Hepatocyte (in vitro differentiated cells): ENCODE measurements at regions not wholly inside any gene's neighbourhood (a gene's known extent, or its start where the extent isn't known, plus 50 kb on each side); places are given as distances from the start of the nearest gene placed in this dataset.

ENCODE experiments used
- DNase-seq: peaks from one replicate; pipeline ENCODE4 v3.0.0-alpha.2; 2016; ENCODE audit warnings: low spot score
- H2AFZ ChIP-seq: fragments of 200-600 bp; sonication (generic); 2 replicates; pipeline ENCODE4 v1.6.0; 2016; ENCODE audit warnings: antibody characterized with exemption, mild to moderate bottlenecking
- H3K27ac ChIP-seq: fragments of 200-600 bp; sonication (generic); 2 replicates; pipeline ENCODE4 v1.5.1; 2016; ENCODE audit warnings: mild to moderate bottlenecking
- H3K27me3 ChIP-seq: fragments of 200-600 bp; sonication (generic); 2 replicates; pipeline ENCODE4 v1.6.1; 2016
- H3K36me3 ChIP-seq: fragments of 200-600 bp; sonication (generic); replicated peaks from 2 replicates; pipeline ENCODE4 v1.5.1; 2016; ENCODE audit warnings: low read depth; ENCODE audit not compliant: insufficient read depth
- H3K4me1 ChIP-seq: fragments of 200-600 bp; sonication (generic); 2 replicates; pipeline ENCODE4 v1.5.1; 2016; ENCODE audit warnings: mild to moderate bottlenecking, moderate library complexity; ENCODE audit not compliant: insufficient read depth
- H3K4me2 ChIP-seq: fragments of 200-600 bp; sonication (generic); 2 replicates; pipeline ENCODE4 v1.6.0; 2016
- H3K4me3 ChIP-seq: fragments of 200-600 bp; sonication (generic); 2 replicates; pipeline ENCODE4 v1.5.1; 2016; ENCODE audit warnings: mild to moderate bottlenecking
- H3K79me2 ChIP-seq: fragments of 200-600 bp; sonication (generic); 2 replicates; pipeline ENCODE4 v1.6.0; 2017; ENCODE audit warnings: mild to moderate bottlenecking
- H3K9me2 ChIP-seq: fragments of 200-600 bp; sonication (generic); replicated peaks from 2 replicates; pipeline ENCODE4 v1.6.0; 2017; ENCODE audit warnings: mild to moderate bottlenecking; ENCODE audit not compliant: insufficient read depth
- H3K9me3 ChIP-seq: fragments of 200-600 bp; sonication (generic); 2 replicates; pipeline ENCODE4 v1.5.1; 2016; ENCODE audit warnings: low read depth, mild to moderate bottlenecking
- H4K20me1 ChIP-seq: fragments of 200-600 bp; sonication (generic); 2 replicates; pipeline ENCODE4 v1.6.0; 2016; ENCODE audit warnings: mild to moderate bottlenecking; ENCODE audit not compliant: insufficient read depth, poor library complexity, severe bottlenecking
- CTCF ChIP-seq: fragments of 200-600 bp; sonication (generic); IDR thresholded peaks from 2 replicates; pipeline ENCODE4 v1.5.1; 2016; ENCODE audit warnings: antibody characterized with exemption, mild to moderate bottlenecking; ENCODE audit not compliant: poor library complexity
- EZH2 ChIP-seq: fragments of 200-600 bp; sonication (generic); IDR thresholded peaks from 2 replicates; pipeline ENCODE4 v1.6.1; 2016; ENCODE audit warnings: antibody characterized with exemption, mild to moderate bottlenecking, borderline replicate concordance
- EZH2phosphoT487 ChIP-seq: fragments of 200-600 bp; sonication (generic); IDR thresholded peaks from one replicate; pipeline ENCODE4 v1.6.1; 2018; ENCODE audit warnings: antibody characterized with exemption, mild to moderate bottlenecking, low read depth, moderate library complexity; ENCODE audit not compliant: unreplicated experiment, severe bottlenecking
- WGBS: methylation state at CpG from one replicate; pipeline ENCODE4 v1.1.6; 2016; ENCODE audit warnings: low lambda C conversion rate; ENCODE audit errors: missing lambda C conversion rate; 5-methylcytosine and 5-hydroxymethylcytosine counted together

- no peaks in the 10 kb centered on the region for H3K4me1 ChIP-seq
- no peak overlapping the region for H3K27ac ChIP-seq
- no peaks in the 10 kb centered on the region for H3K27me3 ChIP-seq
- H3K9me3 ChIP-seq, result no peaks in the 10 kb centered on the region
- no peak overlapping the region for H3K4me3 ChIP-seq
- no peaks in the 10 kb centered on the region for H3K36me3 ChIP-seq
- no peak overlapping the region for H3K4me2 ChIP-seq
- H2AFZ ChIP-seq, result no peak overlapping the region
- H4K20me1 ChIP-seq, result no peaks in the 10 kb centered on the region
- H3K79me2 ChIP-seq, result no peaks in the 10 kb centered on the region
- no peak for DNase-seq
- TF ChIP-seq EZH2phosphoT487, result no peak
- no peak for TF ChIP-seq EZH2
- no peak for TF ChIP-seq CTCF
- 76% methylated on average over 5 of the region's 5 CpGs for WGBS
- H3K9me2 ChIP-seq, result no peaks in the 10 kb centered on the region
Observed at GRCh38 chr2:161019311-161019710, 140.9 kb upstream of the TANK start.

- DNase-seq, result no peak
- Histone ChIP-seq H3K79me2 (no peaks in the 10 kb centered on the region), H3K27ac (no peak overlapping the region), H2AFZ (no peak overlapping the region), H3K4me2 (no peak overlapping the region), H3K4me1 (no peaks in the 10 kb centered on the region), H4K20me1 (no peaks in the 10 kb centered on the region), H3K36me3 (no peaks in the 10 kb centered on the region), H3K9me2 (no peaks in the 10 kb centered on the region), H3K4me3 (no peak overlapping the region), H3K9me3 (no peaks in the 10 kb centered on the region), H3K27me3 (no peaks in the 10 kb centered on the region)
- 96% methylated on average over 2 of the region's 2 CpGs for whole genome bisulfite sequencing
- TF ChIP-seq EZH2, result no peak
Observed at GRCh38 chr2:161020437-161020836, 139.8 kb upstream of the TANK start.

- Histone ChIP-seq H2AFZ (no peak overlapping the region), H3K27ac (no peak overlapping the region), H3K4me2 (no peak overlapping the region), H4K20me1 (no peaks in the 10 kb centered on the region), H3K79me2 (no peaks in the 10 kb centered on the region), H3K9me3 (no peaks in the 10 kb centered on the region), H3K4me1 (no peaks in the 10 kb centered on the region), H3K27me3 (no peaks in the 10 kb centered on the region), H3K36me3 (no peaks in the 10 kb centered on the region), H3K4me3 (no peak overlapping the region), H3K9me2 (no peaks in the 10 kb centered on the region)
- no peak for DNase-seq
- WGBS, result 100% methylated on average over 1 of the region's 1 CpG
- no peak for TF ChIP-seq EZH2
- TF ChIP-seq EZH2phosphoT487, result no peak
- TF ChIP-seq CTCF, result no peak
Observed at GRCh38 chr2:161028581-161028980, 131.6 kb upstream of the TANK start.

- DNase-seq, result no peak
- no peak overlapping the region for H3K4me2 ChIP-seq
- no peaks in the 10 kb centered on the region for H3K4me1 ChIP-seq
- no peak overlapping the region for H3K27ac ChIP-seq
- no peaks in the 10 kb centered on the region for H4K20me1 ChIP-seq
- H3K79me2 ChIP-seq, result no peaks in the 10 kb centered on the region
- 95% methylated on average over 5 of the region's 5 CpGs for WGBS
- no peak overlapping the region for H3K4me3 ChIP-seq
- H3K27me3 ChIP-seq, result no peaks in the 10 kb centered on the region
- H3K9me2 ChIP-seq, result no peaks in the 10 kb centered on the region
- no peak for TF ChIP-seq EZH2phosphoT487
- TF ChIP-seq EZH2, result no peak
- TF ChIP-seq CTCF, result no peak
- no peaks in the 10 kb centered on the region for H3K9me3 ChIP-seq
- H3K36me3 ChIP-seq, result no peaks in the 10 kb centered on the region
- no peak overlapping the region for H2AFZ ChIP-seq
Observed at GRCh38 chr2:161029321-161029720, 130.9 kb upstream of the TANK start.
